ENCODE measurements at regions not wholly inside any gene's neighbourhood (a gene's known extent, or its start where the extent isn't known, plus 50 kb on each side); places are given as distances from the start of the nearest gene placed in this dataset.

DNA sequence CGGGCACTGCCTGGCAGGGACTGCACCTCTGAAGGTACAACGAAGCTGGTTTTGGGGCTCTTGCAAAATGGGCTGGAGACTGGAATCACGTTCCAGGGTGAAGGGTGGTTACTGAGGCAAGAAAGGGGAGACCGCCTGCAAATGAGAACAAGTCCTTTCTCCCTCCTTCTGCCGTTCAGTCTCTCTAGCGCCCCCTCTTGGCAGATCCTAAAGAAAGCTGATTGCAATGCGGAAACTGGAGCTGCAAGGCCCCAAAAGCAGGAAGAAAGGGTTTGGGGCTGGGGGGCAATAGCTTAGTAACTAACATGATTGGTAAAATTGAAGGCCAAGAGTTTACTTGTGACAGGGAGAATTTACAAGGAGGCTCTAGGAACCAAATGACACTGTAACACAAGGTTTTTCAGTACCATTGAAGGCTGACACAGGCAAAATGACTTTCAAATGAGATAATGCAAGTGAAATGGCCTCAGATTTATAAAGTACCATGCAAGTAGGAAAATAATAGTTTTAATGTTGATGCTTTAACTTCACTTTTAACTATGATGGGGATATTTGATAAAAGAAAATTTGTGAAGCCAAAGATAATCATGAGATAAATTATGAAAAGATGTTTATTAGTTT is 222.7 kb upstream of the HAND2 start:
- no peak for DNase-seq (ENCODE audit: low spot score)

DNA sequence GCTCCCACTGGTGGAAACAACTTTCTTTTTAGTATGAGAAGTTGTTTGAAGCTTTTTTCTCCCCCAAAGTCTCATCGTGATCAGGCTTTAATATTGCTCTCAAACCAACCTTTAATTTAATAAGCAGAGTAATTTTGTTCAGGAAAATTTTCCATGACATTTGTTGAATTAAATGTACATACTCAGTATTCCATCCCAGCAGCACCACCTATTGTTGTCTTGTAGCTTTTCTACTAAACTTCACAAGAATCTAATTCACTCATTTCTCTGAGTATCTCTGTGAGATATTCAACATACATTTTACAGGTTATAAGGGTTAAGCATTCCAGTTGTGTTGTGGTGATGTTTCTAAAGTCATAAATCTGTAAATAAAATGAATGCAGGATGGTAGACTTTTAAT is 218.3 kb upstream of the HAND2 start:
- no peak for DNase-seq (ENCODE audit: low spot score)

More for the DNA sequence above, 222.7 kb upstream of the HAND2 start:
- TF ChIP-seq, protein P1, sequence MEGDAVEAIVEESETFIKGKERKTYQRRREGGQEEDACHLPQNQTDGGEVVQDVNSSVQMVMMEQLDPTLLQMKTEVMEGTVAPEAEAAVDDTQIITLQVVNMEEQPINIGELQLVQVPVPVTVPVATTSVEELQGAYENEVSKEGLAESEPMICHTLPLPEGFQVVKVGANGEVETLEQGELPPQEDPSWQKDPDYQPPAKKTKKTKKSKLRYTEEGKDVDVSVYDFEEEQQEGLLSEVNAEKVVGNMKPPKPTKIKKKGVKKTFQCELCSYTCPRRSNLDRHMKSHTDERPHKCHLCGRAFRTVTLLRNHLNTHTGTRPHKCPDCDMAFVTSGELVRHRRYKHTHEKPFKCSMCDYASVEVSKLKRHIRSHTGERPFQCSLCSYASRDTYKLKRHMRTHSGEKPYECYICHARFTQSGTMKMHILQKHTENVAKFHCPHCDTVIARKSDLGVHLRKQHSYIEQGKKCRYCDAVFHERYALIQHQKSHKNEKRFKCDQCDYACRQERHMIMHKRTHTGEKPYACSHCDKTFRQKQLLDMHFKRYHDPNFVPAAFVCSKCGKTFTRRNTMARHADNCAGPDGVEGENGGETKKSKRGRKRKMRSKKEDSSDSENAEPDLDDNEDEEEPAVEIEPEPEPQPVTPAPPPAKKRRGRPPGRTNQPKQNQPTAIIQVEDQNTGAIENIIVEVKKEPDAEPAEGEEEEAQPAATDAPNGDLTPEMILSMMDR (IDR thresholded peaks at IDR 0.05; ENCODE audit: extremely low read depth, insufficient read depth, missing control alignments): peak; percentile 68
- in situ Hi-C loops (cut with MboI; ENCODE audit: low pct_unique_long_range_greater_than_20kb, low sequenced_read_pairs, unreplicated experiment): no loop called here

DNA sequence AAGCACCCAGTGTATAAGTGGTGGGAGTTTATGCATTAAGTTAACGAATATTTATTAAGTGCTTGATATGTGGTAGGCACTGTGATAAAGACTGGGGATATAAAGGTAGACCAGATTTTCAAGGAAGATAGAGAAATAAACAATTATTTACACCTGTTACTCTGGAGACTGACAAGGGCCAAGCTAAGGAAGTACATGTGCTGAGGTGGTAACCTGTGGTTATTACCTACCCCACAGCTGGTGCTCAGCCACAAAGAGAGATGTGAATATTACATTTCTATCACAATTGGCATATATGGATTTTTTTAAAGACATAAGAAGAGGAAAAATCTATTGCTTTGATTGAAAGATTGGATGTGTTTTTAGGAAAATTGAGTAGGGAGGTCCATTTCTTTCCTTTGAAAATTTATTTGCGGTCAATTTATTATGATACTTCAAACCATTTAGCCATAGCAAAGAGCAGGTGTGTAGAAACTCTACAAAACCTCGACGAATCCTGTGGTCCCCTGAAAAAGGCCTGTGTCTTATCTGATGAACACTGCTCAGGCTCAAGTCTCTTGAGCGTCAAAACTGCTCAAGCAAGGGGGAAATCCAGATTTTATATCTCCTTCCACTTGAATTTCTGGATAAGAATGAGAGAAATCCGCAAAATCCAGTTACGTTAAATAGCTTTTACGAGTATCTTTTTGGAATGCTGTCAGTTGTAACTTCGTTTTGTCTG is 217.7 kb upstream of the HAND2 start:
- TF ChIP-seq, protein P1 (IDR thresholded peaks at IDR 0.05; ENCODE audit: extremely low read depth, insufficient read depth, missing control alignments): no peak
- DNase-seq (ENCODE audit: low spot score): no peak
- in situ Hi-C loops (cut with MboI; ENCODE audit: low pct_unique_long_range_greater_than_20kb, low sequenced_read_pairs, unreplicated experiment): no loop called here

More for the DNA sequence above, 218.3 kb upstream of the HAND2 start:
- in situ Hi-C loops (cut with MboI; ENCODE audit: low pct_unique_long_range_greater_than_20kb, low sequenced_read_pairs, unreplicated experiment): no loop called here
- TF ChIP-seq, protein P1 (IDR thresholded peaks at IDR 0.05; ENCODE audit: extremely low read depth, insufficient read depth, missing control alignments): no peak

DNA sequence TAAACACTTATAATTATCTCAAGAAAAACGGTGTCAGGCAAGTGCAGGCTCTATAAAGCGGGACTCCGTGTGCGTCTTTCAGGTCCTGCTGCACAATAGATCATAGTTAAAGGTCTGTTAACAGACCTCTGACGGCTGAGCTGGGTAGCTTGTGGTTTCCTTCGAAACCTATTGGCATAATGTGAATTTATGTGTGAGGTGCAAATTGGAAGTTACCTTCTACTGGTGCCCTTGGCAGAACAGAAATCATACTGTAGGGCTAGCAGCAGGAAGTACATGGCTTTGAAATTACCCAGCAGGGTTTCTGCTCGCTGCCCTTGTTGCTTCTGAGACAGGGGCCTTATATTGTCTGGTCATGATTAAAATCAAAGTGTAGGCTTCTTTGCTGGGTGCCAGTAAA is 216.4 kb upstream of the HAND2 start:
- in situ Hi-C loops (cut with MboI; ENCODE audit: low pct_unique_long_range_greater_than_20kb, low sequenced_read_pairs, unreplicated experiment): no loop called here
- no peak for DNase-seq (ENCODE audit: low spot score)
- TF ChIP-seq, protein P1 (IDR thresholded peaks at IDR 0.05; ENCODE audit: extremely low read depth, insufficient read depth, missing control alignments): no peak

DNA sequence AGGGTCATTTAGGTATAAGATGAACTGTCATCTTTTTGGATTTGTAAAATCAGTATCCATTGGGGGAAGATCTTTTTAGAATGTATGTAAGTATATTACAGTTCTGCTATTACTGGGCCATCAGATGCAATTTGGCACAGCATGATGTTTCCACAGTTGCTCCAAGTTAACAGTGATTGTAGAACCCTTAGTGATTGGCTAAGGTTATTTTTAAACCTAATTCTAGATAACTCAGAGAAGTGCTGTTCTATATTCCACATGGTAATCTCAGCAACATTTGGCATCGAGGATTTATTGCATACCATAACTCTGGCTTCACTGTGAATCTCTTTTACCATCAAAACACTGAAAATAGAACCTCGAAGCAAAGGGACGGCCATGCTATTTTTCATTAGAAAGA is 215.7 kb upstream of the HAND2 start:
- TF ChIP-seq, protein P1 (IDR thresholded peaks at IDR 0.05; ENCODE audit: extremely low read depth, insufficient read depth, missing control alignments): no peak
- DNase-seq (ENCODE audit: low spot score): no peak
- in situ Hi-C loops (cut with MboI; ENCODE audit: low pct_unique_long_range_greater_than_20kb, low sequenced_read_pairs, unreplicated experiment): no loop called here

DNA sequence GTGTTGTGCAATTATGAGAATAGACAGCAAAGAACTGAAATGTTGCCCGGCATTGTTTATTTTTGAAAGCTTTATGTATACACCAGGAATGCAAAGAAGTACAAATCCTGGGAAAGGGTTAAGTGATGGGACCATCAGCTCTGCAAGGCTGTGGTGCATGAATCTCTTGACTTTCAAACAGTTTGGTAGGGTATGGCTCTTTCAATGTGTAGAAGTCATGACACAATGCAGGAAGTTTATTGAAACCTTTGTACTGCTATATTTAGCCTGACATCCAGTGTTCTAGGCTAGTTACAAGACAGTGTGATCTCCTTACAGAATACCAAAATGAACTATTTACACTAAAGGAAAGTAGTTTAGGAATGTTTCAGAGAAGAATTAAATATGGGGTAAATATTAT is 206.8 kb upstream of the HAND2 start:
- DNase-seq (ENCODE audit: low spot score): no peak
- TF ChIP-seq, protein P1 (IDR thresholded peaks at IDR 0.05; ENCODE audit: extremely low read depth, insufficient read depth, missing control alignments): no peak
- in situ Hi-C loops (cut with MboI; ENCODE audit: low pct_unique_long_range_greater_than_20kb, low sequenced_read_pairs, unreplicated experiment): no loop called here
